Epithelial cell of proximal tubule (primary cell): ENCODE measurements at regions not wholly inside any gene's neighbourhood (a gene's known extent, or its start where the extent isn't known, plus 50 kb on each side); places are given as distances from the start of the nearest gene placed in this dataset.

ENCODE experiments used
- DNase-seq: peaks from one replicate; pipeline ENCODE4 v3.0.0-alpha.2; 2011; ENCODE audit warnings: low read depth
- H3K4me3 ChIP-seq: 2 replicates; pipeline ENCODE4 v1.5.1; 2011; ENCODE audit warnings: low read depth, mild to moderate bottlenecking, low read length
- TF ChIP-seq, protein P1 (sequence below): conservative IDR thresholded peaks from 2 replicates; pipeline ENCODE4 v1.5.1; 2012; ENCODE audit warnings: low read depth, mild to moderate bottlenecking, low read length

DNA sequence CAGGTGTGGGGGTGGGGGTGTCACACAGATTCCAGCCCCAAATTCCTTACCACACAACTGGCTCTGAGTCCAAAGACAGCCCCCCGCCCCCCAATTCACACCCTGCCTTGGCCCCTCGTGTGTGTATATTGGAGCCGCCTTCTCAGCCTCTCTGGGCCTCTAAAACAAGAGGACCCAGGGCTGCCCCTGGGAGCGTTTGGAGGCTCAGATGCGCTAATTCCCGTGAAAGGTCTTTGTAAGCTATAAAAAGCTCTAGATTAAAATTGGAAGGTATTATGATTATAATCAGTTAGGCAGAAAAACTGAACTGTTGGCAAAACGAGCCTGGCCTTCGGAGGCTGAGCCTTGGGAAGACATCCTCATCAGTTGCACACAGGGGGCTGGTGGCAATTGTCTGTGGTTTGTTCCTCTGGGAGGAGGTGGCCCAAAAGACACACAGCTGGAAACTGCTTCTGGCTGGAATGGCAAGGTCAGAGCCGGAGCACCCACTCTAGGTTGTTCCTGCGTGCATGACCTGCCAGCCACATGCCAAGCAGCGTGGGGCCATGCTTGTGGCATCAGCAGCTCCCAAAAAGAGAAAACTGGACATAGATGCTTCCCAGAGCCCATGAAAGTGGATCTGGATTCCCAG lies 118.5 kb downstream of the PHETA1 start:
- TF ChIP-seq, protein P1, sequence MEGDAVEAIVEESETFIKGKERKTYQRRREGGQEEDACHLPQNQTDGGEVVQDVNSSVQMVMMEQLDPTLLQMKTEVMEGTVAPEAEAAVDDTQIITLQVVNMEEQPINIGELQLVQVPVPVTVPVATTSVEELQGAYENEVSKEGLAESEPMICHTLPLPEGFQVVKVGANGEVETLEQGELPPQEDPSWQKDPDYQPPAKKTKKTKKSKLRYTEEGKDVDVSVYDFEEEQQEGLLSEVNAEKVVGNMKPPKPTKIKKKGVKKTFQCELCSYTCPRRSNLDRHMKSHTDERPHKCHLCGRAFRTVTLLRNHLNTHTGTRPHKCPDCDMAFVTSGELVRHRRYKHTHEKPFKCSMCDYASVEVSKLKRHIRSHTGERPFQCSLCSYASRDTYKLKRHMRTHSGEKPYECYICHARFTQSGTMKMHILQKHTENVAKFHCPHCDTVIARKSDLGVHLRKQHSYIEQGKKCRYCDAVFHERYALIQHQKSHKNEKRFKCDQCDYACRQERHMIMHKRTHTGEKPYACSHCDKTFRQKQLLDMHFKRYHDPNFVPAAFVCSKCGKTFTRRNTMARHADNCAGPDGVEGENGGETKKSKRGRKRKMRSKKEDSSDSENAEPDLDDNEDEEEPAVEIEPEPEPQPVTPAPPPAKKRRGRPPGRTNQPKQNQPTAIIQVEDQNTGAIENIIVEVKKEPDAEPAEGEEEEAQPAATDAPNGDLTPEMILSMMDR, result no peak
- DNase-seq, result no peak
- H3K4me3 ChIP-seq, result no peak overlapping the region

DNA sequence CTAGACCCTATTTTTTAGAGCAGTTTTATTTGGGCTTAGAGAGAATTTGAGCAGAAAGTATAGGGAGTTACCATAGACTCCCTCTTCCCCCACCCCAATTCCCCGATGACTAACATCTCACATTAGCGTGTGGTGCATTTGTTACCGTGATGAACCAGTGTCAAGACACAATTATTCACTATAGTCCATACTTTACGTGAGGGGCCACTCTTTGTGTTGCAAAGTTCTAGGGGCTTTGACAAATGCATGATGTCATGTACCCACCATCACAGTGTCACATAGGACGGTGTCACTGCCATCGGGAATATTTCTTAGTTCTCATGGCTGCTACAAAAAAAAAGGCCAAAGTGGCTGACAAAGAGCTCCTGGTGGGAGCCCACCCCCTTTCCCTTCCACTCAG lies 119.1 kb downstream of the PHETA1 start:
- TF ChIP-seq, protein P1, result no peak
- DNase-seq, result no peak

DNA sequence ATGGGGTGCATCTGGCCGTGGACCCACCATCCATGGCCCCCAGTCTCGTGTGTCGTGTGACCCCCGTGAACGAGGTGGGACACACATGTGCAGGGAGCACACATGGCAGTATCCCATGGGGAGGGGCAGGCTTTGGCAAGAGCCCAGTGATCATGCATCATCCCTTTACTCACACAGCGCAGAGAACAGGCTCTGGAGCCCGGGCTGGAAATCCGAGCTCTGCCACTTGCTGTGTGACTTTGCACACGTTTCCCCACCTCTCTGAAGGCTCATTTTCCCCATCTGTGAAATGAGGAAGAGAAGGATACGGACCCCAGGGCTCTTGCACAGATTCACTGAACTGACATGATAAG lies 119.9 kb downstream of the PHETA1 start:
- H3K4me3 ChIP-seq, result no peak overlapping the region
- TF ChIP-seq, protein P1, result no peak
- no peak for DNase-seq

More for the DNA sequence above, 119.1 kb downstream of the PHETA1 start:
- H3K4me3 ChIP-seq, result no peak overlapping the region

DNA sequence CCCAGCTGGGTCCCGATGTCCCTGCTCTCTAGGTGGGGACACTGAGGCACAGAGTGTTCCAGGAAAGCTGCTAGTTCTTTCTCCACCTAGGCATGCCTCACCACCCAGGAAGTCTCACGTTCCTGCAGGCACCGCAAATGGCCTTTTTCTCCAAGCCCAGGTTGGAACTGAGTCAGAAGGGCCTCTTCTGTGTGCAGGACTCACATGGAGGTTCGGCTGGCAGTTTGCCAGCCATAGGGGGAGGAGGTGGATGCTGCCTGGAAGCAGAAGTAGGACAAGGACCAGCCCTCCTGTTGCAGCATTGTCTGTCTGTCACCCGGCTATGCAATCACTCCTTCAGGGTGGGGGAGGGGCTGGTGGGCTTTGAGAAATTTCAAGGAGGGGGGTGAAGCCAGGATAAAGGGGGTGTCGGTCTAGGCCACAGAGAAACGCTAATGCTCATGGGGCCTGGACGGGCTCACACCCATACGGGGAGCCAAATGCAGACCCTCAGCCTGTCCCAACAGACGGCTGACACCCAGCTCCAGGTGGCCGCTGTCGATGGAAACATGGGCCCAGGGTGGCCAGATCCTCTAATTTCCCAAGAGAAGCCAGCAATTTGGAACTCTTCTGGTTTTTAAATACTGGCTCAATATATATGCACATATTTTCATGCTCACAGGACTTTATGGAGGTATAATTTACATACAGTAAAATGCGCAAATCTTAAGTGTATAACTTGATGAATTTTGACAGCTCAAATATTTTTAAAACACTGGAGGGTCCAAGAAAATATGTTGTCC lies 120.5 kb downstream of the PHETA1 start:
- TF ChIP-seq, protein P1, result no peak
- DNase-seq, result no peak
- no peak overlapping the region for H3K4me3 ChIP-seq

DNA sequence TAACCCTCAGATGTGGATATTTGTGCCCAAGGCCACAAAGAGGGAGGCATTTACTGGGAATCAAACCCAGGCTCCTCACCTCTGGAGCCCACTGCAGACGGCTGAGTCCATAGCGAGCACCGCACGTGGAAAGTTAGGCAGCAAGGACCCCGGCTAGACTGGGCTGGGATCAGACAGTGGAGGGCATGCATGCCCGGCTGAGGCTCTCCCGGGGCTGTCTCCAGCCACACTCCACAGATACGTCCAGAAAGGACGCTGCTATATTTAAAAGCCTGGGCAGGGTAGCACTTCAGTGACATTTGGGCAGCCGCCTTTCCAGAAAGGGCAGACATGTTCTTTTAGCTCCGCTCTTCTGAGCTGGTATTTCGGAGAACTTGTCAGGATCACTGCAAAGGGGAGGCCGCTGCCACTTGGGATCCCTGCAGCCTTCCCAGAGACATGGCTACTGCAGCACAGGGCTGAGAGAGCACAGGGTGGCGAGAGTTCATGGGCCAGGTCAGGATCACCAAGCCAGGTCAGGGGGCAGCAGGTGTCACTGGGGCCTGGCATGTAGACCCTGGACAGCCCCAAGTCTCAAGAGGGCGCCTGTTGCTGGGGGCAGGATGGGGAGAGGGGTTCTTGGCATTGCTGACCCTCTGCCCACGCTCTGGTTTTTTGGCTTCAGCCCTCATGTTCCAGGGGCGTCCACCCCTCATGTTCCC lies 121.7 kb downstream of the PHETA1 start:
- no peak overlapping the region for H3K4me3 ChIP-seq
- TF ChIP-seq, protein P1, result no peak
- no peak for DNase-seq

DNA sequence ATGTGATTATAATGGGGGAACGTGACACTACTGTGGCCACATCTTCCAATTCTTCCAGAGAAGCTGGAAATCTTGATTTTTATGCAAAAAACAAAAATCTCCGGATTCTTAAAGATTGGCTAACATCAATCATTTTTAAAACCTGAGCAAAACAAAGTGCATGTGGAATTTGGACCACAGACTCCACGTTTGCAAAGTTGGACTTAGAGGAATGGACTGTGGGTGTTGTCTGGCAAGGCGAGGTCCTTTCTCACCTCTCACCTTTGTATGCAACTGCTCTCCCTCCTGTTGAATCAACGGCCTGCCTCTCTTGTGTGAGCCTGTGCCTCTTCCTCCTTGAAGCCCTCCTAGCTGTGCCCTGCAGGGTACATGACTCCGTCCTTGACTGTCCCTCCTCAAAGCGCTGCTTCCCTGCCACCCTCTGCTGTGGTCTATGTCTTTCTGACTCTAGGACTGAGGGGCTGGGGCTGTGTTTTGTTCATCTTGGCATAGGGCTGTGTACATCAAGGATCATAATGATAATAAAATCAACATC lies 122.4 kb downstream of the PHETA1 start:
- no peak for DNase-seq
- no peak overlapping the region for H3K4me3 ChIP-seq

More for the DNA sequence above, 122.4 kb downstream of the PHETA1 start:
- TF ChIP-seq, protein P1, result no peak
